Activated CD8-positive, alpha-beta memory T cell treated with anti-CD3 and anti-CD28 coated beads, Interleukin-2, amount 50 U/mL, for 48 hours (primary cell): ENCODE measurements at regions not wholly inside any gene's neighbourhood (a gene's known extent, or its start where the extent isn't known, plus 50 kb on each side); places are given as distances from the start of the nearest gene placed in this dataset.
"Not testable (repeated sequence)": the region's sequence is repeated elsewhere in the genome, so short reads cannot be mapped to it uniquely, and the experiment has no call there.

ENCODE experiments used
- DNase-seq: peaks from one replicate; pipeline ENCODE4 v3.0.0-alpha.2; 2020

- no peak for DNase-seq
These were observed 262.6 kb downstream of the MAP2K6 start for GRCh38 chr17:69677130-69677529.

GRCh38 chr17:69678206-69678605, 263.7 kb downstream of the MAP2K6 start:
- no peak for DNase-seq

GRCh38 chr17:69679829-69680228, 265.3 kb downstream of the MAP2K6 start:
- no peak for DNase-seq

GRCh38 chr17:69684251-69684650, 269.8 kb downstream of the MAP2K6 start:
- DNase-seq: no peak

- DNase-seq: not testable (repeated sequence)
These were observed 270.7 kb downstream of the MAP2K6 start for GRCh38 chr17:69685150-69685549.

- DNase-seq: no peak
These were observed 276.0 kb downstream of the MAP2K6 start for GRCh38 chr17:69690531-69690930.

- DNase-seq: no peak
These were observed 277.7 kb downstream of the MAP2K6 start for GRCh38 chr17:69692171-69692570.

- DNase-seq: no peak
These were observed 281.1 kb downstream of the MAP2K6 start for GRCh38 chr17:69695646-69696045.

- DNase-seq: no peak
These were observed 282.2 kb downstream of the MAP2K6 start for GRCh38 chr17:69696650-69697049.

- not testable (repeated sequence) for DNase-seq
These were observed 283.9 kb downstream of the MAP2K6 start for GRCh38 chr17:69698352-69698751.

- DNase-seq: no peak
These were observed 287.6 kb downstream of the MAP2K6 start for GRCh38 chr17:69702078-69702477.

GRCh38 chr17:69703751-69704150, 289.3 kb downstream of the MAP2K6 start:
- no peak for DNase-seq

- DNase-seq: no peak
These were observed 290.4 kb downstream of the MAP2K6 start for GRCh38 chr17:69704935-69705334.

- DNase-seq: no peak
These were observed 291.6 kb downstream of the MAP2K6 start for GRCh38 chr17:69706127-69706526.

GRCh38 chr17:69709441-69709840, 294.9 kb downstream of the MAP2K6 start:
- DNase-seq: no peak

- no peak for DNase-seq
These were observed 296.4 kb downstream of the MAP2K6 start for GRCh38 chr17:69710926-69711325.

GRCh38 chr17:69711541-69711940, 297.0 kb downstream of the MAP2K6 start:
- DNase-seq: no peak

GRCh38 chr17:69712801-69713311, 298.4 kb downstream of the MAP2K6 start:
- DNase-seq: no peak

GRCh38 chr17:69713815-69714214, 299.3 kb downstream of the MAP2K6 start:
- no peak for DNase-seq

- no peak for DNase-seq
These were observed 300.2 kb downstream of the MAP2K6 start for GRCh38 chr17:69714669-69715068.

GRCh38 chr17:69715656-69716055, 301.2 kb downstream of the MAP2K6 start:
- no peak for DNase-seq

- no peak for DNase-seq
These were observed 302.1 kb downstream of the MAP2K6 start for GRCh38 chr17:69716556-69716955.

- DNase-seq: no peak
These were observed 302.7 kb downstream of the MAP2K6 start for GRCh38 chr17:69717214-69717613.

- no peak for DNase-seq
These were observed 303.3 kb downstream of the MAP2K6 start for GRCh38 chr17:69717819-69718218.

GRCh38 chr17:69719474-69720048, 305.1 kb downstream of the MAP2K6 start:
- no peak for DNase-seq
